ENCODE measurements at regions not wholly inside any gene's neighbourhood (a gene's known extent, or its start where the extent isn't known, plus 50 kb on each side); places are given as distances from the start of the nearest gene placed in this dataset.
"Not testable (repeated sequence)": the region's sequence is repeated elsewhere in the genome, so short reads cannot be mapped to it uniquely, and the experiment has no call there.

GRCh38 chrX:134045372-134045771 is 60.0 kb upstream of the GPC3 start:
- not testable (repeated sequence) for DNase-seq

GRCh38 chrX:134067107-134067506 is 81.7 kb upstream of the GPC3 start:
- not testable (repeated sequence) for DNase-seq

GRCh38 chrX:134071899-134072298 is 86.5 kb upstream of the GPC3 start:
- not testable (repeated sequence) for DNase-seq

GRCh38 chrX:134073341-134073740 is 87.9 kb upstream of the GPC3 start:
- no peak for DNase-seq

GRCh38 chrX:134074151-134074550 is 88.8 kb upstream of the GPC3 start:
- no peak for DNase-seq

- no peak for DNase-seq
Observed at GRCh38 chrX:134075894-134076718, 90.7 kb upstream of the GPC3 start.

GRCh38 chrX:134095366-134095765 is 110.0 kb upstream of the GPC3 start:
- DNase-seq, result no peak

- no peak for DNase-seq
Observed at GRCh38 chrX:134101636-134102035, 116.2 kb upstream of the GPC3 start.

- DNase-seq, result no peak
Observed at GRCh38 chrX:134115270-134115669, 121.7 kb upstream of the CCDC160 start.

GRCh38 chrX:134137341-134137740 is 99.6 kb upstream of the CCDC160 start:
- DNase-seq, result no peak

GRCh38 chrX:134139090-134139489 is 97.9 kb upstream of the CCDC160 start:
- DNase-seq, result no peak

GRCh38 chrX:134144231-134144630 is 92.8 kb upstream of the CCDC160 start:
- DNase-seq, result peak; percentile 2

- DNase-seq, result no peak
Observed at GRCh38 chrX:134146493-134146892, 90.5 kb upstream of the CCDC160 start.

GRCh38 chrX:134148172-134148692 is 88.8 kb upstream of the CCDC160 start:
- DNase-seq, result no peak

- no peak for DNase-seq
Observed at GRCh38 chrX:134158821-134159512, 78.0 kb upstream of the CCDC160 start.

GRCh38 chrX:134161162-134161561 is 75.8 kb upstream of the CCDC160 start:
- no peak for DNase-seq

GRCh38 chrX:134162032-134162431 is 75.0 kb upstream of the CCDC160 start:
- DNase-seq, result no peak

- no peak for DNase-seq
Observed at GRCh38 chrX:134163836-134164235, 73.1 kb upstream of the CCDC160 start.

GRCh38 chrX:134167591-134168203 is 69.3 kb upstream of the CCDC160 start:
- DNase-seq, result no peak

GRCh38 chrX:134171661-134172587 is 65.1 kb upstream of the CCDC160 start:
- DNase-seq, result peak; percentile 45

GRCh38 chrX:134172588-134173259 is 64.3 kb upstream of the CCDC160 start:
- peak; percentile 19 for DNase-seq

Measured in hematopoietic multipotent progenitor cell treated with erythropoietin and hydrocortisone succinate and interleukin-3 and kit ligand, for 8 days (in vitro differentiated cells).